Neural progenitor cell (in vitro differentiated cells): ENCODE measurements at regions not wholly inside any gene's neighbourhood (a gene's known extent, or its start where the extent isn't known, plus 50 kb on each side); places are given as distances from the start of the nearest gene placed in this dataset.

Experiments used
- DNase-seq: peaks from one replicate; pipeline ENCODE4 v3.0.0-alpha.2; 2016; ENCODE audit warnings: low spot score
- H2AFZ ChIP-seq: fragments of 200-600 bp; sonication (generic); replicated peaks from 2 replicates; pipeline ENCODE4 v1.6.1; 2016; ENCODE audit warnings: antibody characterized with exemption
- H3F3A ChIP-seq: fragments of 200-600 bp; sonication (generic); 2 replicates; pipeline ENCODE4 v1.6.1; 2016; ENCODE audit warnings: antibody characterized with exemption, low read depth
- H3K27ac ChIP-seq: fragments of 200-600 bp; sonication (generic); 2 replicates; pipeline ENCODE4 v1.5.1; 2016; ENCODE audit warnings: mild to moderate bottlenecking
- H3K27me3 ChIP-seq: fragments of 200-600 bp; sonication (generic); 2 replicates; pipeline ENCODE4 v1.6.1; 2016; ENCODE audit warnings: mild to moderate bottlenecking, moderate library complexity
- H3K36me3 ChIP-seq: fragments of 200-600 bp; sonication (generic); 2 replicates; pipeline ENCODE4 v1.5.1; 2016
- H3K4me1 ChIP-seq: fragments of 200-600 bp; sonication (generic); 2 replicates; pipeline ENCODE4 v1.6.1; 2016; ENCODE audit warnings: mixed run types
- H3K4me2 ChIP-seq: fragments of 200-600 bp; sonication (generic); 2 replicates; pipeline ENCODE4 v1.6.1; 2016
- H3K4me3 ChIP-seq: fragments of 200-600 bp; sonication (generic); 2 replicates; pipeline ENCODE4 v1.5.1; 2016
- H3K79me2 ChIP-seq: fragments of 200-600 bp; sonication (generic); 2 replicates; pipeline ENCODE4 v1.6.1; 2016; ENCODE audit warnings: low read depth
- H3K9ac ChIP-seq: fragments of 200-600 bp; sonication (generic); 2 replicates; pipeline ENCODE4 v1.6.1; 2016
- H3K9me3 ChIP-seq: fragments of 200-600 bp; sonication (generic); 2 replicates; pipeline ENCODE4 v1.5.1; 2016; ENCODE audit warnings: low read depth
- H4K20me1 ChIP-seq: fragments of 200-600 bp; sonication (generic); 2 replicates; pipeline ENCODE4 v1.6.1; 2016; ENCODE audit warnings: low read depth
- H3K27ac Mint-ChIP-seq: 3 replicates; pipeline ENCODE4 v1.8.0; 2021; ENCODE audit warnings: mixed read lengths
- H3K27me3 Mint-ChIP-seq: 2 replicates; pipeline ENCODE4 v1.8.0; 2022; ENCODE audit warnings: low read depth, mild to moderate bottlenecking, inconsistent platforms, moderate library complexity, mixed read lengths; ENCODE audit not compliant: insufficient read depth
- H3K36me3 Mint-ChIP-seq: 3 replicates; pipeline ENCODE4 v1.8.0; 2021; ENCODE audit warnings: mixed read lengths
- H3K4me1 Mint-ChIP-seq: 3 replicates; pipeline ENCODE4 v1.8.0; 2021; ENCODE audit warnings: mixed read lengths
- H3K4me3 Mint-ChIP-seq: 3 replicates; pipeline ENCODE4 v1.8.0; 2021; ENCODE audit warnings: mild to moderate bottlenecking, moderate library complexity, mixed read lengths
- H3K9me3 Mint-ChIP-seq: 3 replicates; pipeline ENCODE4 v1.8.0; 2020; ENCODE audit warnings: mixed read lengths
- CTCF ChIP-seq: fragments of 200-600 bp; sonication (generic); IDR thresholded peaks from 2 replicates; pipeline ENCODE4 v1.5.1; 2017; ENCODE audit warnings: antibody characterized with exemption, mild to moderate bottlenecking
- EZH2 ChIP-seq: fragments of 200-600 bp; sonication (generic); IDR thresholded peaks from 2 replicates; pipeline ENCODE4 v1.6.1; 2017; ENCODE audit warnings: antibody characterized with exemption, mild to moderate bottlenecking, moderate library complexity
- EZH2phosphoT487 ChIP-seq: fragments of 200-600 bp; sonication (generic); IDR thresholded peaks from 2 replicates; pipeline ENCODE4 v1.6.1; 2017; ENCODE audit warnings: antibody characterized with exemption

- Histone ChIP-seq H3K36me3 (no peaks in the 10 kb centered on the region), H3K4me2 (no peak overlapping the region), H4K20me1 (no peaks in the 10 kb centered on the region), H3K27ac (no peak overlapping the region), H3K9ac (no peak overlapping the region), H3K27me3 (no peaks in the 10 kb centered on the region), H3K79me2 (no peaks in the 10 kb centered on the region), H3K4me1 (no peaks in the 10 kb centered on the region), H3K9me3 (peaks cover 5% of the 10 kb centered on the region), H3K4me3 (no peak overlapping the region), H3F3A (no peaks in the 10 kb centered on the region), H2AFZ (no peak overlapping the region)
- Mint-ChIP-seq H3K4me1 (no peaks in the 10 kb centered on the region), H3K4me3 (no peak overlapping the region), H3K36me3 (no peaks in the 10 kb centered on the region), H3K27me3 (no peaks in the 10 kb centered on the region), H3K9me3 (no peaks in the 10 kb centered on the region), H3K27ac (no peak overlapping the region)
- TF ChIP-seq CTCF (no peak), EZH2phosphoT487 (no peak), EZH2 (no peak)
- no peak for DNase-seq
These were observed 182.9 kb downstream of the FOXG1 start for GRCh38 chr14:28949503-28949902.

- Mint-ChIP-seq H3K9me3 (peaks cover 11% of the 10 kb centered on the region), H3K27ac (peak overlapping the region; percentile 70), H3K4me1 (no peaks in the 10 kb centered on the region), H3K36me3 (no peaks in the 10 kb centered on the region), H3K4me3 (no peak overlapping the region), H3K27me3 (no peaks in the 10 kb centered on the region)
- Histone ChIP-seq H3K9me3 (no peaks in the 10 kb centered on the region), H3K4me1 (no peaks in the 10 kb centered on the region), H3F3A (no peaks in the 10 kb centered on the region), H2AFZ (no peak overlapping the region), H3K27ac (no peak overlapping the region), H4K20me1 (no peaks in the 10 kb centered on the region), H3K36me3 (no peaks in the 10 kb centered on the region), H3K4me3 (no peak overlapping the region), H3K27me3 (no peaks in the 10 kb centered on the region), H3K79me2 (no peaks in the 10 kb centered on the region), H3K4me2 (no peak overlapping the region), H3K9ac (no peak overlapping the region)
- DNase-seq = no peak
- TF ChIP-seq CTCF (no peak), EZH2 (no peak), EZH2phosphoT487 (no peak)
These were observed 185.6 kb downstream of the FOXG1 start for GRCh38 chr14:28952161-28952560.

GRCh38 chr14:28952666-28953065, 186.1 kb downstream of the FOXG1 start:
- H4K20me1 ChIP-seq = no peaks in the 10 kb centered on the region
- no peaks in the 10 kb centered on the region for H3F3A ChIP-seq
- no peaks in the 10 kb centered on the region for H3K36me3 ChIP-seq
- H3K4me3 ChIP-seq = no peak overlapping the region
- TF ChIP-seq CTCF (no peak), EZH2 (no peak), EZH2phosphoT487 (no peak)
- Mint-ChIP-seq H3K27me3 (no peaks in the 10 kb centered on the region), H3K4me3 (no peak overlapping the region), H3K9me3 (peaks cover 11% of the 10 kb centered on the region), H3K4me1 (no peaks in the 10 kb centered on the region), H3K27ac (no peak overlapping the region), H3K36me3 (no peaks in the 10 kb centered on the region)
- H3K9me3 ChIP-seq = no peaks in the 10 kb centered on the region
- H3K27ac ChIP-seq = no peak overlapping the region
- no peaks in the 10 kb centered on the region for H3K27me3 ChIP-seq
- no peak overlapping the region for H3K4me2 ChIP-seq
- DNase-seq = no peak
- H3K4me1 ChIP-seq = no peaks in the 10 kb centered on the region
- H2AFZ ChIP-seq = no peak overlapping the region
- no peak overlapping the region for H3K9ac ChIP-seq
- H3K79me2 ChIP-seq = no peaks in the 10 kb centered on the region

- Mint-ChIP-seq H3K36me3 (no peaks in the 10 kb centered on the region), H3K4me1 (no peaks in the 10 kb centered on the region), H3K9me3 (peaks cover 13% of the 10 kb centered on the region), H3K27ac (no peak overlapping the region), H3K4me3 (no peak overlapping the region), H3K27me3 (no peaks in the 10 kb centered on the region)
- no peaks in the 10 kb centered on the region for H3K4me1 ChIP-seq
- no peaks in the 10 kb centered on the region for H3K36me3 ChIP-seq
- no peaks in the 10 kb centered on the region for H3F3A ChIP-seq
- no peak overlapping the region for H3K4me2 ChIP-seq
- H3K9me3 ChIP-seq = no peaks in the 10 kb centered on the region
- DNase-seq = no peak
- no peaks in the 10 kb centered on the region for H3K79me2 ChIP-seq
- no peak overlapping the region for H2AFZ ChIP-seq
- TF ChIP-seq CTCF (no peak), EZH2 (no peak), EZH2phosphoT487 (no peak)
- H3K4me3 ChIP-seq = no peak overlapping the region
- no peaks in the 10 kb centered on the region for H3K27me3 ChIP-seq
- H4K20me1 ChIP-seq = no peaks in the 10 kb centered on the region
- no peak overlapping the region for H3K27ac ChIP-seq
- H3K9ac ChIP-seq = no peak overlapping the region
These were observed 187.4 kb downstream of the FOXG1 start for GRCh38 chr14:28953973-28954372.
